Activated CD4-positive, alpha-beta T cell treated with anti-CD3 and anti-CD28 coated beads for 4 hours (primary cell): ENCODE measurements at regions not wholly inside any gene's neighbourhood (a gene's known extent, or its start where the extent isn't known, plus 50 kb on each side); places are given as distances from the start of the nearest gene placed in this dataset.
"Not testable (repeated sequence)": the region's sequence is repeated elsewhere in the genome, so short reads cannot be mapped to it uniquely, and the experiment has no call there.

Experiments
- DNase-seq, 2 donors: peaks; one replicate each; pipeline ENCODE4 v3.0.0-alpha.2; 2020

DNA sequence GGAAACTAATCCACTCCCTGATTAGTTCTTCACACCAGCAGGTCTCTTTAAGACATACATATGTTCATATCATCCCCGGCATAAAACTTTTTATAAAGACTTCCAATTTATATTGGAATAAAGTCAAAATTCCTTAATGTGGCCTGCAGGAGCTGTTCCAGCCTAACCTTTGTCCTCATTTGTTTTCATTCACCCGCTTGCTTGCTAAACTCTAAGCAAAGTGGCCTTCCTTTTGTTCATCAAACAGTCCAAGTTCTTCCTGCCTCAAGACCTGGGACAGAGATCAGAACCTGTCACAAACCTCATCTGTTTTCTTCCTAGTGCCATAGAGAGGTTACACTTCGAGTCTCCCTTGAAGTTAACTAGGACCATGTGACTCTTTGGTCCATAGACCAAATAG is 339.4 kb upstream of the ID2 start:
- no peak for DNase-seq

DNA sequence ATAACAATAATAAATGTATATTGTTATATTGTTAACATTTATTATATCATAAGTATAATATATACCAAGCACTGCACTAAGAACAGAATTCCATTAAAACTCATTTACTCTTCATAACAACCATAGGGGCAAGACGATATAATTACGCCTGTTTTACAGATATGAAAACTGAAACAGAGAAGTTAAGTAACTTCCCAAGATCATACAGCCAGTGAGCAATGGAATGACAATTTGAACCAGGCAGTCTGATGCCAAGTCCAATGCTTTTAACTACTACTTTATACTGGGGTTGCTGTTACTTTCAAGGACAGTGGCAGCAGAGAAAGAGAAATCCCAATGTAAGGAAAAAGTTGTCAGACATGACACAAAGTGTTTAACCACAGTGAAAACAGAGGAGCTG is 338.8 kb upstream of the ID2 start:
- no peak for DNase-seq

- DNase-seq, result no peak
Observed at GRCh38 chr2:8344144-8345097, 337.4 kb upstream of the ID2 start.

- no peak for DNase-seq
Observed at GRCh38 chr2:8345200-8345599, 336.7 kb upstream of the ID2 start.

GRCh38 chr2:8346208-8346607 is 335.6 kb upstream of the ID2 start:
- DNase-seq, result no peak

DNA sequence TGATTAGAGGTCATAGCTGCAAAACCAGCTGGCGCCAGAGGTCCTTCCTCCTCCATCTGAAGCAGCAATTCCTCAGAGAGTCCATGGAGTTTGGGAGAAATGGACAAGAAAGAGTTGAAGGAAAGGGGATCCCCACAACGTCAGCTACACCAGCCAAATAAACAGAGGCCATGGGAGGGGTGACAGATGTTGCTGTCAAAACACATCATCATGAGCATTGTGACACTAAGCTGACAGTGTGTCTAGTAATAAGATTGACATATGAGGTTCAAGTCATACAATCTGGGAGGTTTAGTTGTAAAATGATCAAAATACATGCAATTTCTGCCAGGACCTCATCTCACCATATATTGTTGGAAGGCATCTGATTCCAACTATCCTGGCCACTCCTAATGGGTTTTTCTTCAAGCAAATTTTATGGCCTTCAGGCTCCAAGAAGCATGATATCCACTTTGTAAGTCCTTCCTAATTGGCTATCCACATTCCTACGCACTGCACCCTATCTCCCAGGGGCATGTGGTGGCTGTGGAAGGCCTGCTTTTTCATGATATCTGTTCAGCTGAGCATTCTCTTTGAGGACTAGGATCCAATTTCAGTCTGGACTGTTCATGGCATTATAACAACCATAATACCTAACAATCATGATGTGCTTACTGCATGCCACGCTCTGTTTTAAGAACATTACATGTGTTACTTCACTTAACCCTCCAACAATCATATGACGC is 335.0 kb upstream of the ID2 start:
- no peak for DNase-seq

DNA sequence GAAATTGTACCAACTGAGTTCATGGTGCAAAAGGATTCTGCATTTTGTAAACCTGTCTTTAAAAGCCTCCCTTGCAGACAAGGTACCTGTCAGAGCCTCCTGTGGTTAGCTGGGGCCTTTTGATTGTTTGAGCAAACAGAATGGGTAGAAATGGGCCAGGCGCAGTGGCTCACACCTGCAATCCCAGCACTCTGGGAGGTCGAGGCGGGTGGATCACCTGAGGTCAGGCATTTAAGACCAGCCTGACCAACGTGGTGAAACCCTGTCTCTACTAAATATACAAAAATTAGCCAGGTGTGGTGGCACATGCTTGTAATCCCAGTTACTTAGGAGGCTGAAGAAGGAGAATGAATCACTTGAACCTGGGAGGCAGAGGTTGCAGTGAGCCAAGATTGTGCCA is 332.9 kb upstream of the ID2 start:
- DNase-seq, result not testable (repeated sequence)

DNA sequence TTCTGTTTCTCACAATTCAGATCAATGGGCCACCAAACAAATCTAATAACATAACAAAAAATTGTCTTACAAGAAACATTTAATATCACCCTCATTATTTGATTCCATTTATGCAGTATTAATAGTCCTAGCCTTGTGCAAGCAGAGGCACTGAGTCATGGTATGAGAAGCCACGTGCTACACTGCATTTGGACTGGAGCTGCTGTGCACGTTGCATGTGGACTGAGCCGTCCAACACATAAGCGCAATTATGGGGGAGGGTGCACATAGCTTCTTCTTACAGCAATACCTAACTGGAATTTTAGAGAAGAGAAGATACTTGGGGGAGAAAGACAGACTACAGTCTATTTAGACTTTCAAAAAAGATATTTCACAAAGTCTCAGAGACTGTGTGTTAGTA is 329.6 kb upstream of the ID2 start:
- DNase-seq, result no peak

- DNase-seq, result no peak
Observed at GRCh38 chr2:8352989-8353388, 328.9 kb upstream of the ID2 start.

GRCh38 chr2:8355102-8355859 is 326.6 kb upstream of the ID2 start:
- no peak for DNase-seq

DNA sequence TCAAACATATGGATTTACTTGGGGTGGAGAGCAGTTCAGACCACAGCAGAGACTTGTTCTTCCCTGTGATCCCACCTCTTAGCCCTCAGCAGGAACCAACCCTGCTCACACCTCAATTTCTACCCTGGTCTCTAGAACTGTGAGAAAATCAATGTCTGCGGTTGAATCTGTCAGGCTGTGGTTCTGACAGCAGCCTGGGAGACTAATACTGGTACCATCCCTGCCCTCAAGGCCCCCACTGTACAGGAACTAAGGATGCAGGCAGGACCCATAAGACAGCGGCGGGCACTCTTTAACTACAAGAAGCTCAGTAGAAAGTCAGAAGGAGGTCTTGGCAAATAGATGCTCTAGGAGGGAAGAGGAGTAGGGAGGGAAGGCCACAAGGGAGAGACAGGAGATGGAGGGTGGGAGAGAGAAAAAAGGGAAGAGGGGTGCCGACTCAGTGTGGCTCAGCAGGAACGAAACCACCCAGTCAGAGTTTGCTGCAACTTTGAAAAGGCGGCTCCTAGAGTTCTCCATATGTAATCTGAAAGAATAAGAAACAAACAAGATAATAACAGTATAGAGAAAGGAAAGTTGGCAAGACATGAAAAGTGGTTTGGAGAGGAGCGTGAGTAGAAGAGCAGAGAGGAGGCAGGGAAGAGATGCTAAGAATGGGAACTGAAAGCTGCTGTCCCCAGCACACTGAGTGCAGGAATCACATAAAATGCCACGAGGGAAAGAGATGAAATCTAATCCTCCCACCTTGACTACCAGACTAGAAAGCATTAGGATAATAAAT is 323.9 kb upstream of the ID2 start:
- no peak for DNase-seq

GRCh38 chr2:8361930-8362329 is 319.9 kb upstream of the ID2 start:
- DNase-seq, result no peak

- no peak for DNase-seq
Observed at GRCh38 chr2:8363161-8363560, 318.7 kb upstream of the ID2 start.

DNA sequence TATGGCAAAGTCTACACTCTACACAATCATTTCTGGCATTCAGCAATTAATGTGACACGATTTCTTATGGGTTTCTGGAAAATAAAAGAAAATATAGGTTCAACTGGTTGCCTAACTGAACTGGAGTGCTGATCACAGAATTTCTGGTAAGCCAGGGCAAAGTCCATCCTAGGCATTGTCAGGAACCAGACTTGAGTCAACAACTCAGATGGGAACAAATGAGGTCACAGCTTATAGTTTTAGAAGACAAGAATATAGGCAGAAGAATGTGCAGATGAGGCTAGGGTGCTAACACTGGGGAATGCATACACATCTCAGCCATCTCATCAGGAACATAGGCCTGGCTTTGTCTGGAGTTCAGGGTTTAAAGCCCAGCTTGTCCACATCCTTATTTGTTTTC is 317.2 kb upstream of the ID2 start:
- no peak for DNase-seq

DNA sequence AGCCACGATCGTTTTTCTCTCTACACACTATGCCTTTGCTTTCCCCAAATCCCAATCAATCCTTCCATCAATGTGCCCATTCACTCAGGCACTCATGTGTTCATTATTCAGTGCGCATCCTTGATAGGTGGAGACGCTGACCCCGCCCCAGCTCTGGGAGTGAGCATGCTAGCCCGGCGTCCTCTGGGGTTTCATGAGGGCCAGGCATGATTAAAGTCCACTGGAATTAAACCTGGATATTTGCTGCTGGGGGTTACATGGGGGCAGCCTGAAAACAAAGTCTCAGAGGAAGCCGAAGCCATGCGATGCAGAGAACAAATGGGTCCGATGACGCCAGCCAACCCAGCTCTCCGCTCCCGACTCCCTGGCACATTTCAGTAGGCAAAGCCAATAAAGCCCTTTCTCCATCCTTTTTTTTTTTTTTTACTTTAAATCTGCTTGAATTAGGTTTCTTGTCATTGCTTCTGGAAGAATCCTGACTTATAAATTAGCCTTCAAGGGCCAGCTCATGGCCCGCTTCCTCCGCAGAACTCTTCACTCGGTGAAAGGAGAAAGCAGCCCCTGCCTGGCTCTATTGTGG is 316.4 kb upstream of the ID2 start:
- DNase-seq, result no peak

- DNase-seq, result no peak
Observed at GRCh38 chr2:8367833-8368232, 314.0 kb upstream of the ID2 start.

DNA sequence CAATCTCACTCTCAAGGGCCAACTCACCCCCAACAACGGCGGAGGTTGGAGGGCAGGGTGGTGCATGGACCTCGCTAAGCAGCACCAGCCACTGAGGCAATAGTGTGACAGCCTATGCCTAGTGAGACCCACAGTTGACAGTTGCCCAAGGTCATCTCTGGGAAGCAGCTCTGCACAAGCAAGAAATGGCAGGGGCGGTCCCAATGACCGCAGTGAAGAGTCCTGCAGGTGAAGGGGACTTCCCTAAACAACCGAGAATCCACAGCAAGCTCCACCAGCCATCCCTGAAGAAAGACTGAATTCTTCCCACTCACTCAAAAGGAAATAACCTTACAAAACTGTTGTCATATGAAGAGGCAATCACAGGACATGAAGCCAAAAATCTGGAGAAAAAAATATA is 313.4 kb upstream of the ID2 start:
- DNase-seq, result no peak

- DNase-seq, result no peak
Observed at GRCh38 chr2:8369522-8369921, 312.3 kb upstream of the ID2 start.

DNA sequence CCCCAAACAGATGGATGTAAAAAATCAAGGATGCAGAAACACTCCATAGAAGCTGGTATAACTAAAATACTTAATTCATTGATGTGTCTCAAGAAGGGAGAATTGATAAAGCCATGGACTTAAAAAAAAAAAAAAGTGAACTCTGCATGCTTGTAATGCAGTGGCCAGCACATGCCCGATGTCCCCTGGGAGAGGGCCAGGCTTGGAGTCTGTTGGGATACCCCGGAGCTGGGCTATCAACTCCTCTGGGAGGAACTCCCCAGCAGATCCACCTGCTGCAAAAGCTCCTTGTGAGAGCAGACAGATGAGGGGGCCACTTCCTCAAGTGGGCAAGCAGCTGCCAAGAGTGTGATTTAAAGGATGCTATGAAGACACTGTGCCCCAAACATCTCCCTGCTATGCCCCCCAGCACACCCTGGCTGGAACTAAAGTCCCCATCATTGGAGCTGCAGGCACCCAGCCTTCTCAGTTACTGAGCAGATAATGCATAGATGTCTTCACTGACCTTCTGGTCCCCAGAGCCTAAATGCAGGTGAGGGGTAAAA is 311.5 kb upstream of the ID2 start:
- DNase-seq, result no peak

DNA sequence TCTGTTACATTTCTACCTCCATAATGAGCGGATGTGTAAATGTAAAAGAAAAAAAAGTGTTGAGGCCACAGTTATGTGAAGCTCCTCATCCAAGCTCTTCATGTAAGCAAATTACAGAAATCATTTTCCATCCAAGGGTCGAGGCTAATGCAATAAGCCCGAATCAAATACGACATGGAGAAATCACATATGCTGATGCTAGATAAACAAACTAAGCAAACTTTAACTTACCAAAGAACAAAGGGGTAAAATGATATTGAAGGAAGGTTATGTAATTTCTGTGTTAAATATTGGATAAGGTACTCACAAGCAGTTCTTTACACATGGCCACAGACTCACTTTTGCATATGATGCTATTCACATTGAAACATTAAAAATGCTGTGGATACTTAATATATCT is 310.2 kb upstream of the ID2 start:
- DNase-seq, result no peak

- DNase-seq, result no peak
Observed at GRCh38 chr2:8374782-8375181, 307.1 kb upstream of the ID2 start.
